Kidney (tissue), 13 donors: ENCODE measurements at regions not wholly inside any gene's neighbourhood (a gene's known extent, or its start where the extent isn't known, plus 50 kb on each side); places are given as distances from the start of the nearest gene placed in this dataset.

Experiments
- DNase-seq, 5 donors: peaks; one replicate each; pipeline ENCODE4 v3.0.0-alpha.2; 2013 to 2020
- FAIRE-seq: peaks from 2 replicates; lab custom pipeline; 2012; peaks lifted over from hg19 to GRCh38; lab: Jason Lieb, UNC
- H3K27ac ChIP-seq, 2 donors: one replicate each; pipeline ENCODE4 v1.7.0; 2013; ENCODE audit warnings: low read depth in 2 of 2, low read length in 2 of 2, inconsistent platforms in 1 of 2
- H3K27me3 ChIP-seq: one replicate; pipeline ENCODE4 v1.7.1; 2013; ENCODE audit warnings: low read length, inconsistent platforms; ENCODE audit not compliant: control insufficient read depth, insufficient read depth
- H3K36me3 ChIP-seq, 3 donors: one replicate each; pipeline versions ENCODE4 v1.7.0 to v1.7.1; 2013; ENCODE audit warnings: low read length in 3 of 3, control low read depth in 1 of 3, inconsistent platforms in 1 of 3; ENCODE audit not compliant: insufficient read depth in 3 of 3, control insufficient read depth in 2 of 3
- H3K4me1 ChIP-seq, 3 donors: one replicate each; pipeline versions ENCODE4 v1.7.0 to v1.7.1; 2013; ENCODE audit warnings: low read length in 3 of 3, inconsistent platforms in 1 of 3, low read depth in 1 of 3; ENCODE audit not compliant: control insufficient read depth in 2 of 3, insufficient read depth in 2 of 3
- H3K4me3 ChIP-seq, 3 donors: one replicate each; pipeline versions ENCODE4 v1.7.0 to v1.8.1; 2013; ENCODE audit warnings: low read length in 3 of 3, control low read depth in 1 of 3, inconsistent platforms in 1 of 3
- H3K9ac ChIP-seq, 3 donors: one replicate each; pipeline versions ENCODE4 v1.7.0 to v1.7.1; 2013; ENCODE audit warnings: low read length in 3 of 3, control low read depth in 1 of 3, inconsistent platforms in 1 of 3
- H3K9me3 ChIP-seq, 3 donors: one replicate each; pipeline versions ENCODE4 v1.7.0 to v1.7.1; 2013; ENCODE audit warnings: low read length in 3 of 3, control low read depth in 1 of 3, inconsistent platforms in 1 of 3; ENCODE audit not compliant: control insufficient read depth in 2 of 3, insufficient read depth in 1 of 3
- CTCF ChIP-seq: IDR thresholded peaks from 3 replicates; pipeline ENCODE4 v1.5.1; 2012; ENCODE audit warnings: mild to moderate bottlenecking, moderate library complexity, borderline replicate concordance; ENCODE audit not compliant: insufficient read depth; ENCODE audit errors: extremely low read depth
- intact Hi-C: fragments of 100-400 bp; cut with DNase I; formaldehyde crosslinking; loops from one replicate; pipeline ENCODE4 v1.11.1; 2022
- donor health status: control.
- donor health status: control.
- donor health status: control.
- donor health status: control.
- donor health status: control.
- donor health status: DM: yes; HTN: yes; CAD: no.
- donor health status: Normal renal cell carcinoma (clear cell type).

GRCh38 chr21:20703112-20703767 is 295.0 kb upstream of the NCAM2 start:
- no peaks in the 10 kb centered on the region for H3K27me3 ChIP-seq
- intact Hi-C loops = no loop called here
- no peak for DNase-seq
- no peak for FAIRE-seq
- no peaks in the 10 kb centered on the region for H3K4me1 ChIP-seq
- TF ChIP-seq CTCF = no peak
- no peak overlapping the region for H3K27ac ChIP-seq
- H3K9ac ChIP-seq = no peak overlapping the region
- H3K4me3 ChIP-seq = no peak overlapping the region
- H3K9me3 ChIP-seq = no peaks in the 10 kb centered on the region
- no peaks in the 10 kb centered on the region for H3K36me3 ChIP-seq

- no peak for DNase-seq
- Histone ChIP-seq H3K27ac (no peak overlapping the region), H3K9me3 (peaks cover 0 to 7% (median 0%) of the 10 kb centered on the region in 3 donors), H3K9ac (no peak overlapping the region), H3K4me3 (no peak overlapping the region), H3K27me3 (no peaks in the 10 kb centered on the region), H3K4me1 (no peaks in the 10 kb centered on the region), H3K36me3 (no peaks in the 10 kb centered on the region)
- intact Hi-C loops = no loop called here
- no peak for TF ChIP-seq CTCF
- FAIRE-seq = no peak
These were observed 277.6 kb upstream of the NCAM2 start for GRCh38 chr21:20720623-20721022.

DNA sequence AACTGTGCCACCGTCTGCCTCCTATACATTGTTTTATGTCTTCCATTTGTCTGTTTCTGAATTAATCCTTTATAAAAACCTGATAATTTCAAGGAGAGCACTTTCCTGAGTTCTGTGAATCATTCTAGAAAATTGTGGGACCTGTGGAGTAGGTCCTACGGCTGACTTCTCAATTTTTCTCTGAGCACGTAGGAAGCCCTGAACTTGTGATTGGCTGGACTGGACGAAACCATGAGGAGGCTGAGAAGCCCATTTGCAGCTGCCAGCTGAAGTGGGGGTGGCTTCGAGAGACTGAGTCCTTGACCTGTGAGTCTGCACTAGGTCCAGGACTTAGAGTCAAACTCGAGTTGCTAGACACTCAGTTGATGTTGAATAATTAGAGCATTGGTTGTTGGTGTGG is 277.1 kb upstream of the NCAM2 start:
- H3K27ac ChIP-seq = no peak overlapping the region
- intact Hi-C loops = no loop called here
- no peak for FAIRE-seq

More for the DNA sequence above, 277.1 kb upstream of the NCAM2 start:
- peaks cover 0 to 7% (median 0%) of the 10 kb centered on the region in 3 donors for H3K9me3 ChIP-seq
- H3K36me3 ChIP-seq = no peaks in the 10 kb centered on the region
- H3K27me3 ChIP-seq = no peaks in the 10 kb centered on the region
- no peak overlapping the region for H3K4me3 ChIP-seq
- H3K4me1 ChIP-seq = no peaks in the 10 kb centered on the region
- no peak for TF ChIP-seq CTCF
- no peak overlapping the region for H3K9ac ChIP-seq
- DNase-seq = no peak
